ENCODE measurements at regions not wholly inside any gene's neighbourhood (a gene's known extent, or its start where the extent isn't known, plus 50 kb on each side); places are given as distances from the start of the nearest gene placed in this dataset.
"Not testable (repeated sequence)": the region's sequence is repeated elsewhere in the genome, so short reads cannot be mapped to it uniquely, and the experiment has no call there.

DNA sequence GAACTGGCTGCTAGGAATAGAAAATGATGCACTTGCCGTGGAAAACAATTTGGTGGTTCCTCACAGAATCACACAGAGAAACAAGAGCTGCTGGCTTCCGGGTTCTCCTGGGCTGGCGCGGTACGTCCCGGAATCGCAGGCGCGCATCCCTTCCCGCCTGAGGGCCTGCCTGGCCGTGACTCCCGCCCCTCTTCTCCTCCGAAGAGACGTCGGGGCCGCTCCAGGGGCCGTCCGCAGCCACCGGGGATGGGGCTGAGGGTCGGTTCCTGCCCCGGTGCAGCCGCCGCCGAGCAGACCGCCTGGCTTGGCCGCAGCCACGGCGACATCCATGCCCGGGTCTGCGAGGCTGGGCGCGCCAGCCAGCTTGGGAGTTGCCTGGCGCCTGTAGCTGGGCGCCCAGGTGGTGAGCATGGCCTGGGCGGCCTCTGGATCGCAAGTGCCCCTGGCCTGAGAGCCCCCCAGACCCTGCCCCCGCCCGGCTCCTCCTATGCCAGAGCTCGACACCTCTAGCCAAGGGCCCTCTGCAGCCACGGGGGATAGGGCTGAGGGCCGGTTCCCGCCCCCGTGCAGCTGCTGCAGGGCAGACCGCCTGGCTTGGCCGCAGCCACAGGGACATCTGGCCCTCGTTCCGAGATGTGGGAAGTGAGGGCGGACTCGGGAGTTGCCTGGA, 83.9 kb upstream of the ZNG1F start:
- DNase-seq = not testable (repeated sequence)

DNA sequence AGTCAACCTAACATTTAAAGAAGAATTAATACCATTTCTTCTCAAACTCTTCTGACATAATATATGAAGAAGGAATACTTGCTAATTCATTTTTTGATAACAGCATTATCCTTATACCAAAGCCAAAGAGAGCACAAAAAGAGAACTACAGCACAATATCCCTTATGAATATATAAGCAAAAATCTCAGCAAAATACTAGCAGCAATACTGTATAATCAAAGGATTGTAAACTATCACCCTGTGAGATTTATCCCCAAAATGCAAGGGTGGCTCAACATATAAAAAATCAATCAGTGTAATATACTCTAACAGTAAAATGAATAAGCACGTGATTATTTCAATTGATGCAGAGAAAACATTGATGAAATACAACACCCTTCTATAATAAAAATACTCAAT, 81.9 kb upstream of the ZNG1F start:
- not testable (repeated sequence) for DNase-seq

DNA sequence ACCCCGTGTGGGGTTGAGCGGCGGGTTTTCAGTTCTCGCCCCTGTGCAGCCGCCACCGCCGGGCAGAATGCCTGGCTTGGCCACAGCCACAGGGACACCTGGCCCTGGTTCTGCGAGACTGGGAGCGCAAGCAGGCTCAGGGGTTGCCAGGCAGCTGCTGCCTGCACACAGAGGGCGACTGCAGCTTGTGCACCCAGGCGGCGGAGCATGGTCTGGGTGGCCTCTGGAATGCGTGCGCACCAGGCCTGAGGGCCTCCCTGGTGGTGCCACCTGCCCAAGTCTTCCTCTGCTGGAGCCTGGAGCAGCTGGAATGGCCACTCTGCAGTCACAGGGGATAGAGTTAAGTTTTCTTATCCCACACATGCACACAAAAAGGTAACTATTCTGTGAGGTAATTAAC, 80.4 kb upstream of the ZNG1F start:
- not testable (repeated sequence) for DNase-seq

DNA sequence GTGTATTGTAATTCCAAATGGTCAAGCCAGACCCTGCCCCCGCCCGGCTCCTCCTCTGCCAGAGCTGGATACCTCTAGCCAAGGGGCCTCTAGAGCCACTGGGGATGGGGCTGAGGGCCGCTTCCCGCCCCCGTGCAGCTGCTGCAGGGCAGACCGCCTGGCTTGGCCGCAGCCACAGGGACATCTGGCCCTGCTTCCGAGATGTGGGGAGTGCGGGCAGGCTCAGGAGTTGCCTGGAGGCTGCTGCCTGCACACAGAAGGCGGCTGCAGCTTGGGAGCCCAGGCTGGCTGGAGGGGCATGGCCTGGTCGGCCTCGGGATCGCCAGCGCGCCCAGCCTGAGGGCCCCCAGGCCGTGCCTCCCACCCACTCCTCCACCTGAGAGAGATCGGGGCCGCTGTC, 79.9 kb upstream of the ZNG1F start:
- DNase-seq = not testable (repeated sequence)

DNA sequence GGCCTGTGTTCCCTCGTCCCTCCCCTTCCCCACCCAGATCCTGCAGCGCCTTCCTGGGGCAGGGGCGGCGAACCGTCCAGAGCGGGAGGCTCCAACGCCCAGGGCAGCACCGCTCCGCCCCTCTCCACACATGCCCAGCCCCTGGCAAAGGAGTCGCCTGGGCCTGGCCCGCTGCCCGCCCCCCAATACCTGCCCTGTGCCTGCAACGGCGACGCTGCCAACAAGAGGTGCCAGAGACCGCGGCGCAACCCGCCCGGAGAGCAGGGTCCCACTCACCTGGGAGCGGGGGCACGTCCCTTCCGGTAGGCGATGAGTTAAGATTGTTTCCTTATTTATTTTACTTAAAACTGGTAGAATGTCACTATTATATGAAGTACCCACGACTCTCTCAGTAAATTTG, 77.5 kb upstream of the ZNG1F start:
- not testable (repeated sequence) for DNase-seq

DNA sequence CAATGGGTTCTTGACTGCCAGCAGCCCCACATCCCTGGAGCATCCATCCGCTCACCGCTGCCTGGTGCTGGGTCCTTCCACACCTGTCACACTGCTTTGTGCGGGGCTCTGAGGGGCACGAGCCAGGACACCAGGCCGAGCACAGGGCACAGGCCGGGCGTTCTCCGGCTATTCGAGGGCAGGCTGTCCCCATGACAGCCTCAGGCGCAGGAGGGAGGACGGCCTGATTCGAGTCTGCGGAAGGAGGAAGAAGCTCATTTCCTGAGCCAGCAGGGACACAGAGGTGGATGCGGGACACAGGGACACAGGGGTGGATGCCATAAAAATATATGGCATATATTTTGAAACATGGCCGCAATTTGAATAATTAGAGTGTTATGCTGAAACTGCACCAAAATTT, 76.9 kb upstream of the ZNG1F start:
- not testable (repeated sequence) for DNase-seq

DNA sequence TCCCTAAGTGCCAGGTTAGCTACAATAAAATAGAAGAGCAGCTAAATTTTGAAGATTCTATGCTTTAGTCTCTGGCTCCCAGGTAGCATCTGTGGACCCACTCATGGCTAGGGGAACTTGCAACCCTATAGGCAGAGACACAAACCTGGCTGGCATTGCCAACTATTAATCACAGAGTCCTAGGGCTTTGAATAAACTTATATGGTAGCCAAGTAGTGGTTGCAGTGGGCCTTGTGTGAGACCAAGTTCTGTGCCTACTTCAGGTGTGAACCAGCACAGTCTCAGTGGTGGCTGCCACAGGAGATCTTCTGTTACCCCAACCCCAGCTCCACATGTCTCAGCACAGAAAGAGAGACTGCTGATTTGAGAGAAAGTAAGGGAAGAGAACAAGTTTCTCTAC, 62.9 kb upstream of the ZNG1F start:
- DNase-seq = not testable (repeated sequence)

DNA sequence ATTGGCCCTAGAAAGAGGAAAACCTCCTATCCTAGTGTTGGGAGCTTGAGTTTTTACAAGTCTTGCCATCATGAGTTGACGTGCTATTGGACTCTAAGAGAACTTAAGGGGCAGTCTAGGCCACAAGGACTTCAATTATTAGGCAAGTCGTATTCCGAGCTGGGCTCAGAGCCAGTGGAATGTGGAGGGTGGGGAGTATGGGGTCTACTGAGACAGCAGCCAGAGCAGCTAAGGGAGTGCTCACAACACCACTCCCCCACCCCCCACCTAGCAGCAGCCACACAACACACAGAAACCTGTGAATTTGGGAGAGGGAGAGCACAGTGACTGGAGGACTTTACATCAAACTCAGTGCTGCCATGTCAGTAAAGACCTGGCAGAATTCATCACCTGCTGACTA, 62.0 kb upstream of the ZNG1F start:
- DNase-seq = not testable (repeated sequence)

DNA sequence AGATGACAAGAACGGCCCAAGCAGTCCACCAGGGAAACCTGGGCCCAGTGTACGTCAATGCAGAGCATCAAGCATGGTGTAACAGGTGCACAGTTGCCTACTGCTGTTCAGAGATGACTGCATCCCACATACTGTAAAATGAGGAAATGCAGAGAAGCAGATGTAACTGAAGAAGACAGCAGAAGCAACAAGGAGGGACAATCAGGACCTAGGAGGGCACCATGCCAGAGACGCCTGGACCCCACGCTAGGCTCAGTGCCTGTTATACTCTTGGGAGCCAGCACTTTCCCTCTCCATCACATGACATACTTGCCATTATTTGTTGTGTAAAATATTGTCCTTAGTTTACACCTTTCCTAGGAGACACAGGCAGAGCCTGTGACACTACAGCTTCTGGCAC, 57.6 kb upstream of the ZNG1F start:
- not testable (repeated sequence) for DNase-seq

Data from fibroblast of skin of scalp (primary cell).